HCT116 (cell line): ENCODE measurements at regions not wholly inside any gene's neighbourhood (a gene's known extent, or its start where the extent isn't known, plus 50 kb on each side); places are given as distances from the start of the nearest gene placed in this dataset.
A peak's percentile ranks its signal among the peaks of the same experiment; 100 is the strongest.

Source experiments
- ATAC-seq: fragments of 200-7000 bp; cut with Tn5 transposase; 2 replicates; pipeline ENCODE4 v1.9.1; 2020; ENCODE audit warnings: mild to moderate bottlenecking, moderate library complexity
- BruUV-seq: library from RNA; stranded (reverse); fragments of 400-500 nt; replicated peaks from 2 replicates; lab custom pipeline; 2021; lab: Mats Ljungman, UMichigan
- CTCF ChIA-PET: fragments of 300-600 bp; sonication (Branson Sonifier 250); formaldehyde crosslinking; loops from one replicate; lab custom pipeline; 2021; ENCODE audit warnings: antibody characterized with exemption; lab: Charles Lee
- POLR2A ChIA-PET: fragments of 300-600, 350-600 bp; sonication (Branson Sonifier 250); formaldehyde crosslinking; loops from one replicate; lab custom pipeline; 2021; ENCODE audit warnings: antibody characterized with exemption; lab: Charles Lee
- RAD21 ChIA-PET, 2 experiments: fragments of 300-600 bp; sonication (Branson Sonifier 250); formaldehyde crosslinking; loops; one replicate each; lab custom pipeline; 2023; ENCODE audit warnings: low total read pairs in 2 of 2; ENCODE audit not compliant: uncharacterized antibody in 2 of 2, unreplicated experiment in 2 of 2, low non-redundant PET in 1 of 2; lab: Charles Lee
- DNase-seq: peaks from one replicate; pipeline ENCODE4 v3.0.0-alpha.2; 2010; ENCODE audit warnings: low read depth, low spot score
- H2AFZ ChIP-seq: fragments of 200-600 bp; shearing (Covaris generic), sonication (generic); 2 replicates; pipeline ENCODE4 v1.6.1; 2017; ENCODE audit warnings: low read depth, mixed run types, mixed read lengths, antibody characterized with exemption, low read length; ENCODE audit not compliant: poor library complexity, severe bottlenecking
- H3K27ac ChIP-seq: 2 replicates; pipeline ENCODE4 v1.5.1; 2012; ENCODE audit warnings: low read depth, low read length
- H3K27me3 ChIP-seq: fragments of 200-600 bp; sonication (generic); 2 replicates; pipeline ENCODE4 v1.6.1; 2016; ENCODE audit warnings: mixed run types, low read length, mixed read lengths; ENCODE audit not compliant: insufficient read depth
- H3K36me3 ChIP-seq, 2 experiments: fragments of 200-500 bp in 1 of 2; fragments of 200-600 bp in 1 of 2; sonication (Bioruptor generic) in 1 of 2; sonication (generic) in 1 of 2; 2 replicates each; pipeline versions ENCODE4 v1.5.1 to v1.6.1; 2014 to 2016; ENCODE audit warnings: low read length in 2 of 2, inconsistent platforms in 1 of 2, mixed read lengths in 1 of 2, mixed run types in 1 of 2; ENCODE audit not compliant: insufficient read depth in 2 of 2, control insufficient read depth in 1 of 2
- H3K4me1 ChIP-seq, 2 experiments: fragments of 200-600 bp in 1 of 2; sonication (generic) in 1 of 2; 2 replicates each; pipeline versions ENCODE4 v1.5.1 to v1.6.1; 2012 to 2017; ENCODE audit warnings: low read length in 2 of 2, inconsistent platforms in 1 of 2, mild to moderate bottlenecking in 1 of 2, mixed read lengths in 1 of 2, mixed run types in 1 of 2, moderate library complexity in 1 of 2; ENCODE audit not compliant: insufficient read depth in 2 of 2, control insufficient read depth in 1 of 2
- H3K4me2 ChIP-seq: fragments of 200-600 bp; sonication (generic); 2 replicates; pipeline ENCODE4 v1.6.1; 2017; ENCODE audit warnings: mixed run types, low read length, mixed read lengths
- H3K4me3 ChIP-seq, 2 experiments: fragments of 200-600 bp in 1 of 2; sonication (generic) in 1 of 2; replicated peaks in 1 of 2; 2 replicates each; pipeline ENCODE4 v1.5.1; 2011 to 2016; ENCODE audit warnings: low read length in 2 of 2, control low read depth in 1 of 2, low read depth in 1 of 2, mild to moderate bottlenecking in 1 of 2, mixed read lengths in 1 of 2, mixed run types in 1 of 2
- H3K79me2 ChIP-seq: fragments of 200-600 bp; sonication (generic); 2 replicates; pipeline ENCODE4 v1.6.1; 2017; ENCODE audit warnings: mild to moderate bottlenecking, mixed run types, low read length, moderate library complexity, mixed read lengths; ENCODE audit not compliant: insufficient read depth
- H3K9ac ChIP-seq: fragments of 200-600 bp; sonication (generic); 2 replicates; pipeline ENCODE4 v1.6.1; 2016; ENCODE audit warnings: low read length, mixed read lengths
- H3K9me2 ChIP-seq: fragments of 200-600 bp; sonication (generic), shearing (Covaris generic); 2 replicates; pipeline ENCODE4 v1.6.1; 2017; ENCODE audit warnings: mixed run types, mild to moderate bottlenecking, moderate library complexity; ENCODE audit not compliant: insufficient read depth
- H3K9me3 ChIP-seq, 2 experiments: fragments of 200-500 bp in 1 of 2; fragments of 200-600 bp in 1 of 2; sonication (Bioruptor generic) in 1 of 2; sonication (generic) in 1 of 2; 2 replicates each; pipeline ENCODE4 v1.6.1; 2014 to 2017; ENCODE audit warnings: low read length in 2 of 2, mixed read lengths in 2 of 2, inconsistent platforms in 1 of 2, low read depth in 1 of 2, mild to moderate bottlenecking in 1 of 2, mixed run types in 1 of 2, moderate library complexity in 1 of 2; ENCODE audit not compliant: control insufficient read depth in 1 of 2, insufficient read depth in 1 of 2
- H4K20me1 ChIP-seq: fragments of 200-600 bp; sonication (generic), shearing (Covaris generic); 2 replicates; pipeline ENCODE4 v1.6.1; 2017; ENCODE audit warnings: mixed run types, mild to moderate bottlenecking, moderate library complexity; ENCODE audit not compliant: insufficient read depth
- EZH2phosphoT487 ChIP-seq: fragments of 200-600 bp; IDR thresholded peaks from 2 replicates; pipeline ENCODE4 v1.6.1; 2018; ENCODE audit warnings: antibody characterized with exemption, borderline replicate concordance
- FOSL1 ChIP-seq: IDR thresholded peaks from 2 replicates; pipeline ENCODE4 v1.6.1; 2012; ENCODE audit warnings: low read depth
- JUND ChIP-seq: IDR thresholded peaks from 2 replicates; pipeline ENCODE4 v1.6.1; 2012
- RAD21 ChIP-seq: IDR thresholded peaks from 2 replicates; pipeline ENCODE4 v1.6.1; 2012; ENCODE audit warnings: low read depth, mild to moderate bottlenecking
- SRF ChIP-seq: IDR thresholded peaks from 2 replicates; pipeline ENCODE4 v1.6.1; 2012; ENCODE audit warnings: low read depth
- TCF7L2 ChIP-seq: IDR thresholded peaks from 2 replicates; pipeline ENCODE4 v1.7.0; 2011; ENCODE audit warnings: borderline replicate concordance, inconsistent platforms; ENCODE audit not compliant: insufficient read depth, insufficient read length; ENCODE audit errors: extremely low read depth
- ZFX ChIP-seq: fragments of 450-650 bp; IDR thresholded peaks from 2 replicates; pipeline ENCODE4 v1.6.1; 2017
- intact Hi-C: fragments of 100-400 bp; cut with micrococcal nuclease; formaldehyde crosslinking; loops from 2 replicates; pipeline ENCODE4 v1.10.0; 2022
- TF ChIP-seq, protein P1 (sequence below): IDR thresholded peaks from 2 replicates; pipeline ENCODE4 v1.6.1; 2012; ENCODE audit warnings: low read depth
- TF ChIP-seq, protein P2 (sequence below): IDR thresholded peaks from 2 replicates; pipeline ENCODE4 v1.6.1; 2012

DNA sequence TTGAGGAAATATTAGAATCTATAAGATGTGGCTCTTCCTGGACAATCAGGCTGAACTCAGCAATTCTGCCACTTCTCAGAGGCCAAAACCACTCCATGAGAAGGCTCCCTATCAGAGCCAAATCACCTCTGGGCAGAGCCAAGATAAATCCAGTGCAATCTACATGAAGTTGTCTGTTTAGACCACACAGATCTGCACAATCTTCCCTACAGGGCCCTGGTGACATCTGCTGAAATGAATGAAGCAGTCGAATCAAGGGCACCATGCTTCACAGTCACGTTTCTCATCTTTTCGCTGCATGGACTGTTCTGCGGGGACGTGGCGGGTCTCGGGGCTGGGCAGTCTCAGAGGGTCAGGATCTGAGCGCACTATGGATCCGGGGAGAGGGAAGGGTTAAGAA lies 60.1 kb upstream of the CD93 start (continued):
- TF ChIP-seq, protein P1, sequence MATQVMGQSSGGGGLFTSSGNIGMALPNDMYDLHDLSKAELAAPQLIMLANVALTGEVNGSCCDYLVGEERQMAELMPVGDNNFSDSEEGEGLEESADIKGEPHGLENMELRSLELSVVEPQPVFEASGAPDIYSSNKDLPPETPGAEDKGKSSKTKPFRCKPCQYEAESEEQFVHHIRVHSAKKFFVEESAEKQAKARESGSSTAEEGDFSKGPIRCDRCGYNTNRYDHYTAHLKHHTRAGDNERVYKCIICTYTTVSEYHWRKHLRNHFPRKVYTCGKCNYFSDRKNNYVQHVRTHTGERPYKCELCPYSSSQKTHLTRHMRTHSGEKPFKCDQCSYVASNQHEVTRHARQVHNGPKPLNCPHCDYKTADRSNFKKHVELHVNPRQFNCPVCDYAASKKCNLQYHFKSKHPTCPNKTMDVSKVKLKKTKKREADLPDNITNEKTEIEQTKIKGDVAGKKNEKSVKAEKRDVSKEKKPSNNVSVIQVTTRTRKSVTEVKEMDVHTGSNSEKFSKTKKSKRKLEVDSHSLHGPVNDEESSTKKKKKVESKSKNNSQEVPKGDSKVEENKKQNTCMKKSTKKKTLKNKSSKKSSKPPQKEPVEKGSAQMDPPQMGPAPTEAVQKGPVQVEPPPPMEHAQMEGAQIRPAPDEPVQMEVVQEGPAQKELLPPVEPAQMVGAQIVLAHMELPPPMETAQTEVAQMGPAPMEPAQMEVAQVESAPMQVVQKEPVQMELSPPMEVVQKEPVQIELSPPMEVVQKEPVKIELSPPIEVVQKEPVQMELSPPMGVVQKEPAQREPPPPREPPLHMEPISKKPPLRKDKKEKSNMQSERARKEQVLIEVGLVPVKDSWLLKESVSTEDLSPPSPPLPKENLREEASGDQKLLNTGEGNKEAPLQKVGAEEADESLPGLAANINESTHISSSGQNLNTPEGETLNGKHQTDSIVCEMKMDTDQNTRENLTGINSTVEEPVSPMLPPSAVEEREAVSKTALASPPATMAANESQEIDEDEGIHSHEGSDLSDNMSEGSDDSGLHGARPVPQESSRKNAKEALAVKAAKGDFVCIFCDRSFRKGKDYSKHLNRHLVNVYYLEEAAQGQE, result no peak
- TF ChIP-seq, protein P2, sequence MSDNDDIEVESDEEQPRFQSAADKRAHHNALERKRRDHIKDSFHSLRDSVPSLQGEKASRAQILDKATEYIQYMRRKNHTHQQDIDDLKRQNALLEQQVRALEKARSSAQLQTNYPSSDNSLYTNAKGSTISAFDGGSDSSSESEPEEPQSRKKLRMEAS, result no peak
- no peak for TF ChIP-seq JUND

DNA sequence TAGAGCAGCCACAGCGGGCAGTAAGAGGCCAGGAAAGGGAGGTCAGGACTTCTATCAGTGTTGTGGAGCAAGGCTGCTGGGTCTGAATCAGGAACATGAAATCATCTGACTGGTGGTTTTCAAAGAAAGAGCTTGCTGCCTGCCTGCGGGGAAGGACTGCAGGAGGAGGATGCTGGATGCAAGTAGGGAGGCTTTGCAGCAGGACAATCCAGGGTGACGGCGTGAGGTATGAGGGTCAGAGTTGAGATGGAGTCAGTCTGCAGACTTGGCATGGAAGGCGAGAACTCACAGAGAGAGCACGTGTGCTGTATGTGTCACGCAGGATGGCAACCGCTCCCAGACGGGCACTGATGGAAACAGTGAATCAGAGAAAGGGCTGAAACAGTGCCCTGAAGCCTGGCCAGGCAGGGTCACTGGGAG lies 59.2 kb upstream of the CD93 start:
- Histone ChIP-seq H3K4me3 (no peak overlapping the region), H3K36me3 (no peaks in the 10 kb centered on the region), H3K27me3 (no peaks in the 10 kb centered on the region), H3K9ac (no peak overlapping the region), H3K9me2 (no peaks in the 10 kb centered on the region), H3K4me2 (no peak overlapping the region), H3K27ac (no peak overlapping the region), H4K20me1 (no peaks in the 10 kb centered on the region), H3K4me1 (peaks cover 29 to 77% of the 10 kb centered on the region in 2 experiments), H3K79me2 (no peaks in the 10 kb centered on the region), H2AFZ (no peak overlapping the region), H3K9me3 (no peaks in the 10 kb centered on the region)
- intact Hi-C loops, result loop anchor here (10.0 kb wide), 1 partner anchor 210 kb away; the partner anchor contains the start of gene NXT1
- ChIA-PET CTCF (no interaction called here), POLR2A (interaction anchor here (1.3 kb wide), 1 partner anchor 11 kb away, joined by 4 read pairs; no protein-coding TSS in a partner anchor), RAD21 (no interaction called here)
- no TSS peak for BruUV-seq
- DNase-seq (no peak), ATAC-seq (no peak)
- TF ChIP-seq RAD21, result no peak
- no peak for TF ChIP-seq EZH2phosphoT487
- TF ChIP-seq FOSL1, result peak; percentile 10; the same call in 1 of the 2 replicates
- TF ChIP-seq SRF, result no peak
- no peak for TF ChIP-seq ZFX
- TF ChIP-seq JUND, result peak; percentile 30; the same call in 1 of the 2 replicates
- no peak for TF ChIP-seq TCF7L2
